Neural cell (in vitro differentiated cells): ENCODE measurements at regions not wholly inside any gene's neighbourhood (a gene's known extent, or its start where the extent isn't known, plus 50 kb on each side); places are given as distances from the start of the nearest gene placed in this dataset.

Experiments
- H2AFZ ChIP-seq: fragments of 200-600, 300-800 bp; sonication (generic), shearing (Covaris generic); 2 replicates; pipeline ENCODE4 v1.6.0; 2014; ENCODE audit warnings: low read depth, mild to moderate bottlenecking, antibody characterized with exemption, low read length, moderate library complexity
- H3F3A ChIP-seq: fragments of 200-600 bp; shearing (Covaris generic); 2 replicates; pipeline ENCODE4 v1.6.1; 2016; ENCODE audit warnings: mild to moderate bottlenecking, moderate library complexity, mixed read lengths, antibody characterized with exemption, low read length; ENCODE audit not compliant: insufficient read depth, poor library complexity, severe bottlenecking
- H3K27ac ChIP-seq: fragments of 200-600, 300-800 bp; sonication (generic), shearing (Covaris generic); 2 replicates; pipeline ENCODE4 v1.5.1; 2014; ENCODE audit warnings: mild to moderate bottlenecking, low read length, moderate library complexity
- H3K27me3 ChIP-seq: fragments of 300-800, 200-600 bp; sonication (generic), shearing (Covaris generic); 2 replicates; pipeline ENCODE4 v1.6.0; 2014; ENCODE audit warnings: mild to moderate bottlenecking, low read depth, low read length, moderate library complexity; ENCODE audit not compliant: insufficient read depth
- H3K36me3 ChIP-seq: fragments of 300-800, 200-600 bp; sonication (generic), shearing (Covaris generic); 2 replicates; pipeline ENCODE4 v1.5.1; 2014; ENCODE audit warnings: mild to moderate bottlenecking, antibody characterized with exemption, low read length, moderate library complexity; ENCODE audit not compliant: insufficient read depth
- H3K4me2 ChIP-seq: fragments of 300-800, 200-600 bp; sonication (generic), shearing (Covaris generic); 2 replicates; pipeline ENCODE4 v1.6.0; 2014; ENCODE audit warnings: mild to moderate bottlenecking, low read length
- H3K4me3 ChIP-seq: fragments of 300-800, 200-600 bp; sonication (generic), shearing (Covaris generic); 2 replicates; pipeline ENCODE4 v1.5.1; 2014; ENCODE audit warnings: mild to moderate bottlenecking, low read length, moderate library complexity
- H3K79me2 ChIP-seq: fragments of 200-600 bp; shearing (Covaris generic); replicated peaks from 2 replicates; pipeline ENCODE4 v1.6.0; 2014; ENCODE audit warnings: mild to moderate bottlenecking, low read length, moderate library complexity; ENCODE audit not compliant: insufficient read depth
- H3K9ac ChIP-seq: fragments of 300-800, 200-600 bp; sonication (generic), shearing (Covaris generic); 2 replicates; pipeline ENCODE4 v1.6.1; 2016; ENCODE audit warnings: mild to moderate bottlenecking, low read length, mixed read lengths
- H3K9me2 ChIP-seq: fragments of 200-600 bp; shearing (Covaris generic); 2 replicates; pipeline ENCODE4 v1.6.1; 2016; ENCODE audit warnings: mild to moderate bottlenecking, low read length, mixed read lengths; ENCODE audit not compliant: insufficient read depth
- H3K9me3 ChIP-seq: fragments of 200-600, 300-800 bp; sonication (generic), shearing (Covaris generic); 2 replicates; pipeline ENCODE4 v1.6.1; 2016; ENCODE audit warnings: mild to moderate bottlenecking, mixed run types, low read length, moderate library complexity, mixed read lengths
- H4K20me1 ChIP-seq: fragments of 200-600 bp; shearing (Covaris generic); 2 replicates; pipeline ENCODE4 v1.6.1; 2016; ENCODE audit warnings: mild to moderate bottlenecking, mixed run types; ENCODE audit not compliant: insufficient read depth
- CTCF ChIP-seq: fragments of 450-650 bp; IDR thresholded peaks from 2 replicates; pipeline ENCODE4 v1.5.1; 2014; ENCODE audit warnings: antibody characterized with exemption, mild to moderate bottlenecking, moderate library complexity; ENCODE audit not compliant: poor library complexity, severe bottlenecking
- EP300 ChIP-seq: fragments of 450-650 bp; conservative IDR thresholded peaks from 2 replicates; pipeline ENCODE4 v1.6.1; 2014; ENCODE audit warnings: antibody characterized with exemption, mild to moderate bottlenecking, moderate library complexity; ENCODE audit not compliant: poor library complexity, severe bottlenecking
- EZH2 ChIP-seq: fragments of 200-600, 300-800 bp; shearing (Covaris generic), sonication (generic); IDR thresholded peaks from 2 replicates; pipeline ENCODE4 v1.6.1; 2014; ENCODE audit warnings: antibody characterized with exemption, low read length, borderline replicate concordance, mild to moderate bottlenecking; ENCODE audit not compliant: insufficient read depth, poor library complexity, severe bottlenecking
- MXI1 ChIP-seq: fragments of 450-650 bp; conservative IDR thresholded peaks from 2 replicates; pipeline ENCODE4 v1.6.1; 2014; ENCODE audit warnings: antibody characterized with exemption, mild to moderate bottlenecking; ENCODE audit not compliant: poor library complexity, severe bottlenecking
- POLR2AphosphoS5 ChIP-seq: IDR thresholded peaks from 2 replicates; pipeline ENCODE4 v1.6.1; 2012
- RAD21 ChIP-seq: fragments of 450-650 bp; conservative IDR thresholded peaks from 2 replicates; pipeline ENCODE4 v1.6.1; 2014; ENCODE audit warnings: antibody characterized with exemption, mild to moderate bottlenecking, moderate library complexity
- SMC3 ChIP-seq: fragments of 450-650 bp; conservative IDR thresholded peaks from 2 replicates; pipeline ENCODE4 v1.6.1; 2014; ENCODE audit warnings: antibody characterized with exemption, mild to moderate bottlenecking, moderate library complexity; ENCODE audit not compliant: poor library complexity
- TAF1 ChIP-seq: IDR thresholded peaks from 2 replicates; pipeline ENCODE4 v1.6.1; 2012; ENCODE audit warnings: low read depth
- TF ChIP-seq, protein P1 (sequence below): IDR thresholded peaks from 2 replicates; pipeline ENCODE4 v1.6.1; 2012; ENCODE audit warnings: borderline replicate concordance

DNA sequence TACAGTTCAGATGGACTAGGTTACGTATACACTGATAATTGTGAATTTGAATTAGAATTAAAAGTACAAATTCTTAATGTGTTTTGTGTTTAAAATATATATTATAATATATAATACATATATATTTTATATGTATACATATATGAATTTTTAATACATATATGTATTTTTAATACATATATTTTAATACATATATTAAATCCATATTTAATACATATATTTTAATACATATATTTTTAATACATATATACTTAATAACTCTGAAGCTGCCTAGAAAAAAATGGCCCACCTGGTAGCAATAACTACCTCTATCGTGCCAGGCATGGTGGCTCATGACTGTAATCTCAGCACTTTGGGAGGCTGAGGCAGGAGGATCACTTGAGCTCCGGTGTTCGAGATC is 179.1 kb upstream of the SAMSN1 start:
- Histone ChIP-seq H3K9me3 (no peaks in the 10 kb centered on the region), H3K4me2 (no peak overlapping the region), H3K27ac (no peak overlapping the region), H4K20me1 (no peaks in the 10 kb centered on the region), H3K9me2 (no peaks in the 10 kb centered on the region), H2AFZ (no peak overlapping the region), H3F3A (no peaks in the 10 kb centered on the region), H3K79me2 (no peaks in the 10 kb centered on the region), H3K9ac (no peak overlapping the region), H3K27me3 (no peaks in the 10 kb centered on the region), H3K4me3 (no peak overlapping the region), H3K36me3 (no peaks in the 10 kb centered on the region)
- TF ChIP-seq, protein P1, sequence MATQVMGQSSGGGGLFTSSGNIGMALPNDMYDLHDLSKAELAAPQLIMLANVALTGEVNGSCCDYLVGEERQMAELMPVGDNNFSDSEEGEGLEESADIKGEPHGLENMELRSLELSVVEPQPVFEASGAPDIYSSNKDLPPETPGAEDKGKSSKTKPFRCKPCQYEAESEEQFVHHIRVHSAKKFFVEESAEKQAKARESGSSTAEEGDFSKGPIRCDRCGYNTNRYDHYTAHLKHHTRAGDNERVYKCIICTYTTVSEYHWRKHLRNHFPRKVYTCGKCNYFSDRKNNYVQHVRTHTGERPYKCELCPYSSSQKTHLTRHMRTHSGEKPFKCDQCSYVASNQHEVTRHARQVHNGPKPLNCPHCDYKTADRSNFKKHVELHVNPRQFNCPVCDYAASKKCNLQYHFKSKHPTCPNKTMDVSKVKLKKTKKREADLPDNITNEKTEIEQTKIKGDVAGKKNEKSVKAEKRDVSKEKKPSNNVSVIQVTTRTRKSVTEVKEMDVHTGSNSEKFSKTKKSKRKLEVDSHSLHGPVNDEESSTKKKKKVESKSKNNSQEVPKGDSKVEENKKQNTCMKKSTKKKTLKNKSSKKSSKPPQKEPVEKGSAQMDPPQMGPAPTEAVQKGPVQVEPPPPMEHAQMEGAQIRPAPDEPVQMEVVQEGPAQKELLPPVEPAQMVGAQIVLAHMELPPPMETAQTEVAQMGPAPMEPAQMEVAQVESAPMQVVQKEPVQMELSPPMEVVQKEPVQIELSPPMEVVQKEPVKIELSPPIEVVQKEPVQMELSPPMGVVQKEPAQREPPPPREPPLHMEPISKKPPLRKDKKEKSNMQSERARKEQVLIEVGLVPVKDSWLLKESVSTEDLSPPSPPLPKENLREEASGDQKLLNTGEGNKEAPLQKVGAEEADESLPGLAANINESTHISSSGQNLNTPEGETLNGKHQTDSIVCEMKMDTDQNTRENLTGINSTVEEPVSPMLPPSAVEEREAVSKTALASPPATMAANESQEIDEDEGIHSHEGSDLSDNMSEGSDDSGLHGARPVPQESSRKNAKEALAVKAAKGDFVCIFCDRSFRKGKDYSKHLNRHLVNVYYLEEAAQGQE, result no peak
- TF ChIP-seq EZH2 (no peak), SMC3 (no peak), MXI1 (no peak), TAF1 (no peak), EP300 (no peak), POLR2AphosphoS5 (no peak), RAD21 (no peak)

- Histone ChIP-seq H3K27ac (no peak overlapping the region), H3K79me2 (no peaks in the 10 kb centered on the region), H3F3A (no peaks in the 10 kb centered on the region), H3K36me3 (no peaks in the 10 kb centered on the region), H3K9ac (no peak overlapping the region), H3K4me3 (no peak overlapping the region), H4K20me1 (no peaks in the 10 kb centered on the region), H3K27me3 (no peaks in the 10 kb centered on the region), H2AFZ (no peak overlapping the region), H3K4me2 (no peak overlapping the region), H3K9me3 (no peaks in the 10 kb centered on the region), H3K9me2 (no peaks in the 10 kb centered on the region)
- no peak for TF ChIP-seq CTCF
- no peak for TF ChIP-seq EZH2
- no peak for TF ChIP-seq MXI1
- TF ChIP-seq, protein P1, result no peak
Observed at GRCh38 chr21:14722841-14723483, 176.8 kb upstream of the SAMSN1 start.
